C4-2B (cell line): ENCODE measurements at regions not wholly inside any gene's neighbourhood (a gene's known extent, or its start where the extent isn't known, plus 50 kb on each side); places are given as distances from the start of the nearest gene placed in this dataset.

Experiments
- H3K27ac ChIP-seq: fragments of 450-650 bp; 2 replicates; pipeline ENCODE4 v1.5.1; 2017
- ZFX ChIP-seq: fragments of 450-650 bp; IDR thresholded peaks from 2 replicates; pipeline ENCODE4 v1.6.1; 2017
- TF ChIP-seq, protein P1 (sequence below): fragments of 450-650 bp; conservative IDR thresholded peaks from 2 replicates; pipeline ENCODE4 v1.5.1; 2017; ENCODE audit warnings: mild to moderate bottlenecking

DNA sequence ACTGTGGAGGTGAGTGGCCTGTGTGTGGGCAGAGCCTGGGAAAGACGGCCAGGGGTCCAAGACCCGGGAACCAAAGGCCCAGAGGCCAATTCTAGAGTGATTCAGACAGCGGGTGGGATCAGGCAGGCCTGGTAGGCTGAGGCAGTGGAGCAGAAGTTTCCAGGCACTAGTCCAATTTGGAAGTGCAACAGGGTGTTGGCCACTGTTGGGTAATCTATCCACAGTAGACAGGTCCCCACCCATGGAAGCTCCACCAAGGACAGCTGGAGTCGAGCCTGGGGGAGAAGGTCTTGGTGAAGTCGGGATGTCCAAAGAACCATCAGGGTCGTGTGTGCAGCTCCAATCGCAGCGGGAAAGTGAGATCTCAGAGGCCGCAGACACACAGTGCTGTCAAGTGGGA, 125.8 kb upstream of the COPS8 start:
- TF ChIP-seq, protein P1, sequence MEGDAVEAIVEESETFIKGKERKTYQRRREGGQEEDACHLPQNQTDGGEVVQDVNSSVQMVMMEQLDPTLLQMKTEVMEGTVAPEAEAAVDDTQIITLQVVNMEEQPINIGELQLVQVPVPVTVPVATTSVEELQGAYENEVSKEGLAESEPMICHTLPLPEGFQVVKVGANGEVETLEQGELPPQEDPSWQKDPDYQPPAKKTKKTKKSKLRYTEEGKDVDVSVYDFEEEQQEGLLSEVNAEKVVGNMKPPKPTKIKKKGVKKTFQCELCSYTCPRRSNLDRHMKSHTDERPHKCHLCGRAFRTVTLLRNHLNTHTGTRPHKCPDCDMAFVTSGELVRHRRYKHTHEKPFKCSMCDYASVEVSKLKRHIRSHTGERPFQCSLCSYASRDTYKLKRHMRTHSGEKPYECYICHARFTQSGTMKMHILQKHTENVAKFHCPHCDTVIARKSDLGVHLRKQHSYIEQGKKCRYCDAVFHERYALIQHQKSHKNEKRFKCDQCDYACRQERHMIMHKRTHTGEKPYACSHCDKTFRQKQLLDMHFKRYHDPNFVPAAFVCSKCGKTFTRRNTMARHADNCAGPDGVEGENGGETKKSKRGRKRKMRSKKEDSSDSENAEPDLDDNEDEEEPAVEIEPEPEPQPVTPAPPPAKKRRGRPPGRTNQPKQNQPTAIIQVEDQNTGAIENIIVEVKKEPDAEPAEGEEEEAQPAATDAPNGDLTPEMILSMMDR: no peak
- no peak for TF ChIP-seq ZFX
- H3K27ac ChIP-seq: no peak overlapping the region

DNA sequence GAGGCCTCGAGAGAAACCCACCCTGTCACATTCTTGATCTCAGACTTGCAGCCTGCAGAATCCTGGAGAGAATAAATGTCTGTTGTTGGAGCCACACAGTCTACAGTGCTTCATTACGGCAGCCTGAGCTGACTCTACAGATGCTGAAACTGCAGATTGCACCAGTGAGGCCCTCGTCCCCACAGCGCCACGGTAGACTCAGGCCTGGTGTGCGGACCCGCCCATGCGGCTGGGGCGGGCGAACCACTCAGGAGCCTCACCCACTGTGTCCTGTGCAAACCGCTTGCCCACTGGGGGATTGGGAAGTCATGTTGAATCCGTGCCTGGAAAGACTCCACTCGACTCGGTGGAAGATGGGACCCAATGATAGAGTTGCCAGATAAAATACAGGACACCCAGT, 125.2 kb upstream of the COPS8 start:
- H3K27ac ChIP-seq: no peak overlapping the region
- TF ChIP-seq, protein P1: no peak
- TF ChIP-seq ZFX: no peak

DNA sequence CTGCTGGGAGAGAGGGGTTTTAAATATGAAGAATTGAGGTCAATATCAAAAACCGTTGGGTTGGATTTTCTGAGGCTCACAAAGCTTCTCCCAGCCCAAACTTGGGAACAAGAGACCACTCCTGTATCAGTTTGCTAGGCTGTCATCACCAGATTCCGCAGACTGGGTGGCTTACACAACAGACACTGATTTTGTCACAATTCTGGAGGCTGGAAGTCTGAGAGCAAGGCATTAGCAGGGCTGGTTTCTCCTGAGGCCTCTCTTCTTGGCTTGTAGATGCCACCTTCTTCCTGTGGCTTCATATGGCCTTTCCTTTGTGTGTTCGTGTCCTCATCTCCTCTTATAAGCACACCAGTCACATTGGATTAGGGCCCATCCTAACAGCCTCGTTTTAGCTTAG, 122.9 kb upstream of the COPS8 start:
- H3K27ac ChIP-seq: no peak overlapping the region
- TF ChIP-seq ZFX: no peak
- TF ChIP-seq, protein P1: no peak

DNA sequence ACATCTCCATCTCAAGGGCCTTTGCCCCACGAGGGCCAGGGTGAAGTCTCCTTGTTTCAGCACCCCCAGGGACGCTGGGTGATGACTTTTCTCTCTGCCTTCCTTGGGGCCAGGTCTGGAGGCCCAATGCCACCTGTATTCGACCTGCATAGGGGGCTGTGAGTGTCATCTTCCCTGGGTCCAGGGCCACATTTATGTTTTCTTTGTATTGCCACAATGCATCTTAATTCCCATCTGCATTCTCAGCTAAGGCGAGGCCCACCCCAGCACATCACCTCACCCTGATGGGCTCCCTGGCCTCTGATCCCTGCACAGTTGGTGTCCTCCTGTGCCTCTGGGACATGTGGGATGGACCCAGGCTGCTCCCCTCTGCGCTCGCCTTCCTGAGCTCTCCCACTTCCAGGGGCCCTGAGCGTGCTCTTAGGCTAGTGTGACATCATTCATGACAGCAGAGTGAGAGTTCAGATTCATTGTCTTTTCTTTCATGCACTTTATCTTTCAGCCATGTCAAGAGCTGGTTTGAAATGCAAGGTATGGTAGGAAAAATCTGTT, 122.0 kb upstream of the COPS8 start:
- H3K27ac ChIP-seq: no peak overlapping the region
- no peak for TF ChIP-seq ZFX
- TF ChIP-seq, protein P1: no peak

DNA sequence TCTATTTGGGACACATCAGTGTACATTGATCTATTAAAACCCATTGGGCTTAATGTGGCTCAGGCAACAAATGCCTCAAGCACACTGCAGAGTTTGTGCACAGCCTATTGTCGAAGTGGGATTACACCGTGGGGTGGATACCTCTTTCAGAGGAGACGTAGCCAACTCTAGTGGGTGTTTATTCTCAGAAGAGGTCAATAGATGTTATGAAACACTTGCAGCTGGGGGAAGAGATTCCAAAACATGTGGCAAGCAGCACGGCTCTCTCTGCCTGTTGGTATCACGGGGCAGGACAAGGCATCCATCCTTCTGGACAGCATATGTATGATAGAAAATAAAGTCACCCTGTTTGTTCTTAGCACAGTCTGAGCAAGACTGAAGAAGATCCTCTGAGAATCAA, 121.4 kb upstream of the COPS8 start:
- TF ChIP-seq, protein P1: no peak
- no peak for TF ChIP-seq ZFX
- no peak overlapping the region for H3K27ac ChIP-seq

DNA sequence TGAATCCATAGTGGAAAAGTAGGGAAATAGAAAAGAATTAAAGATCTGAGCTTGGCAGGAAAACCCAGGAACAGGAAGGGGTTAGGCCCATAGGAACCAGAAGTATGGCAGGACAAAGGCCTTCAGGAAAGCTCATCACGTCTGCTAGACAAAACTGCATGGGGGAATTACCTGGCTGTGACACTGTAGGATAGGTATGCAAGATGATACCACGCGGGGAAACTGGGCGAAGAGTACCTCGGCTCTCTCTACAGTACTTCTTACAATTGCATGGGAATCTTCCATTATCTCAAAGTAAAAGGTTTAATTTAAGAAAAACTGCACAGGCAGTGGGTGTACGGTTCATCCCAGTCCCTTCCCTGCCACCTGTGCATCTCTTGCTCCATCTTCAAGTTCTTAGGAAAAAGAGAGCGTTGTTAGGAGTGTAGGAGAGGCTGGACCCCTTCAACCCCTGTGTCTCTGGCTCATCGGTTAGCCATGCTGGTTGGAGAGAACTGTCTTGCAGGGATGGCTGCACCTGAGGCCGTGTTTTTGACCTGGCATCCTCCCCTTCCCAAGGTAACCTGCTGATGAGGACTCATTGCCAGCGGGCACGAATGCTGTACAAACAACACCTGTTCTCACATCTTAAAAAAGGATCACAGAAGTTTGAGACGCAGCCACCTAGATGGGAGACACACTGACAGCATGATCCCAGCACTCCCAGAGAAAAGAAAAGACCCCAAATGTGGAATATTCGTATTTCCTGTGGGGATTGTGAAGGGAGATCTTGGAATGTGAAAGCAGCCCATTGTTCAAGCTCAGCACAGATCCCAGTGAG, 120.5 kb upstream of the COPS8 start:
- H3K27ac ChIP-seq: no peak overlapping the region
- TF ChIP-seq, protein P1: no peak
- no peak for TF ChIP-seq ZFX

DNA sequence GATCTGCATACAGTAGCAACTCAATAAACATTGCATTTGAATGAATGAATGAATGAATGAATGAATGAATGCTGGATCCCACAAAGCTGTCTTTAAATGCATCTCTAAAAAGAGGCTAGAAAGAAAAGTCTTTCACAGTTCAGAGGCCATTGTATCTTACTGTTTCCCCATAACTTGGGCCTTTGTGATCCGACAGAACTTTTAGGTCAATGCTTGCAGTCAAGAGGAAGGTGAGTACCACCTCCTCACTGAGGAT, 119.9 kb upstream of the COPS8 start:
- no peak for TF ChIP-seq ZFX
- TF ChIP-seq, protein P1: no peak
- H3K27ac ChIP-seq: no peak overlapping the region
